OCI-M2 (cell line): ENCODE measurements at regions not wholly inside any gene's neighbourhood (a gene's known extent, or its start where the extent isn't known, plus 50 kb on each side); places are given as distances from the start of the nearest gene placed in this dataset.
"Not testable (repeated sequence)": the region's sequence is repeated elsewhere in the genome, so short reads cannot be mapped to it uniquely, and the experiment has no call there.

Experiments
- DNase-seq: peaks from one replicate; lab custom pipeline; 2025; ENCODE audit not compliant: unreplicated experiment; lab: John Stamatoyannopoulos, UW

DNA sequence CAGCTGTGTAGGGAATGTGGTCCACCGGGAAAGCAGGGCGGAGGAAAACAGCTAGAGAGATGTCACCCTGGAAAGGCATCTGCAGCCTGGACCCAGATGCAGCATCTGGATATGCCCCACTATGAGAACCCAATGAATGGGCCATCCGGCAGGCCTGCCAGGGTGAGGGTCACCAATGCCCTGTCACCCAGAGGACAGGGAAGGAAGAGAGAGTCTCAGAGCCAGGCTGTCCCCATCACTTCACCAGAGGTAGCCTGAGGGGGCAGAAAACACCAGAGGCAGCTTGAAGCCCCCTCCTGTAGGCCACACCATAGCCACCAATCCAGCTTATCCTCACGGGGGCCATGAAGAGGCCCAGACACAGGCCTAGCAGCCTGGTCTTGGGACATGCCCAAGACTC lies 118.8 kb downstream of the TUBA3C start:
- no peak for DNase-seq

- DNase-seq, result no peak
These were observed 119.5 kb downstream of the TUBA3C start for GRCh38 chr13:19062019-19062646.

GRCh38 chr13:19061278-19061677 lies 120.3 kb downstream of the TUBA3C start:
- no peak for DNase-seq

GRCh38 chr13:19060311-19061002 lies 121.2 kb downstream of the TUBA3C start:
- no peak for DNase-seq

GRCh38 chr13:19059016-19059780 lies 122.4 kb downstream of the TUBA3C start:
- DNase-seq, result no peak

DNA sequence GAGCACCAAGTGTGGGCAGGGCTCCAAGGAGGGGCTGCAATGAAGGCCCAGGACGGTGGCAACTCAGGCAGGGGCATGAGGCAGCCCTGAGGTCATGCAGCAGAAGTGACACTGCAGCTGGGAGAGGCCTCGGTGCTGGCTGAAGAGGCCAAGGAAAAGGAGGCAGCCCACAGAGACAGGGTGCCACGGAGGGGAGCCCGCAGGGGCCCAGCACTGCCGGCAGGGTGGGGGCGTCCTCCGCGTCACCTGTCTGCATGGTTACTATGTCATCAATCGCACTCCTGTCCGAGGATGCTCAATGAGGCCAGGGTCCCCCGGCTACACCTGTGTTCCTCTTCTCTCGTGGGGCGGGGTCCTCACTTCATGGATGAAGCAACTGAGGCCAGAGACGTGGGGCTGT lies 123.1 kb downstream of the TUBA3C start:
- DNase-seq, result no peak

DNA sequence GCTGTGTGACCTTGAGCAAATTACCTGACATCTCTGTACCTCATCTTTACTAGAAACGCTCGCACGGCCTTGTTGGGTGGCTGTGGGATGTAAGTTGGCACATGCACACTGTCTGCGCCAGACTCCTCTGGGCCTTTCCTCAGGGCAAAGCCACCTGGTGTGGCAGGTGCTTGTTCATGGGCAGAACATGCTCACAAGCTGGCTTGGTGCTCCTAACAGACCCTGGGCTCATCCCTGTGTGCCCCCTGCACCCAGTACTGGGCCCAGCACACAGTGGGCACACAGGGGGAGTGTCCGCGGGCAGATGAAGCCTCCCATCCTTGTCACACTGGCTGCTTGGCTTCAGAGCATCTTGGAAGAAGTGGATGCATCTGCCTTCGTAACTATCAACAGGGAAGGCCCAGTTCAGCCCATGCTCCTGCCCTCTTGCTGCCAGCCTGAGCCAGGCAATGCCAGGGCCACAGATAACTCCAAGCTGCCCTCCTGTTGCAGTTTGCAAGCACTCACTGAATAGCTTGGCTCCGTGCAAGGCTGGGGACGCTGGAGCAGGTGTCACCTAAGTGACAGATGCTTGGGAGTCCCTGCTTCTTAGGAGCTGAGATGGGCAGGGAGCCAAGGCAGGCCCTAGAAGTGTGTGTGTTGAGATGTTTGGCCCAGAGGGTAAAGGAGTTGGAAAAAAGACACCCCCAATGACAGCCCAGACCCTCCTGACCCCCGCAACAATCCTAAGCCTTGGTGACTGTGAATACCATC lies 123.9 kb downstream of the TUBA3C start:
- DNase-seq, result no peak

DNA sequence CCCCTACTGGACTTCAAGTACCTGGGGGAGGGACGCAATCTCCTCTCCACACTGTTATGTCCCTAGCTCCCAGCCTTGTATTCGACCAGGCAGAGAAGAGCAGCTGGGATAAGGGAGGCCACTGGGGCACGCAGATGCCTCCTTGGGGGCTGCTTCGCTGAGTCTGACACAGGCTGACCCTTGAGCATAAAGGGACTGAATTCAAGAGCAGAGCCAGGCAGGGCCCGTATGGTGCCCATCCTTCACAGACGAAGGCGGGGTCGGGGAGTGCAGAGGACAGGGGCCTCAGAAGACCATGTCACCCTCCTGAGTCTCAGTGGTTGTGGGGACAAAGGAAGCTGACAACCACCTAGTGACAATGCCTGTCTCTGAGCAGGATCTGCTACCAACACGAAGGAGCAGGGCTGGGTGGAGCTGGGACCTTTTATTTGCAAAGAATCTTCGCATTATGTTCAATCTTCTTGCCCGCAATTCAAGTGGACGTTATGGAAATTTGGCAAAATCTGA lies 124.6 kb downstream of the TUBA3C start:
- no peak for DNase-seq

- no peak for DNase-seq
These were observed 125.2 kb downstream of the TUBA3C start for GRCh38 chr13:19056355-19056880.

- DNase-seq, result no peak
These were observed 126.0 kb downstream of the TUBA3C start for GRCh38 chr13:19055611-19056010.

GRCh38 chr13:19053561-19053960 lies 128.1 kb downstream of the TUBA3C start:
- no peak for DNase-seq

DNA sequence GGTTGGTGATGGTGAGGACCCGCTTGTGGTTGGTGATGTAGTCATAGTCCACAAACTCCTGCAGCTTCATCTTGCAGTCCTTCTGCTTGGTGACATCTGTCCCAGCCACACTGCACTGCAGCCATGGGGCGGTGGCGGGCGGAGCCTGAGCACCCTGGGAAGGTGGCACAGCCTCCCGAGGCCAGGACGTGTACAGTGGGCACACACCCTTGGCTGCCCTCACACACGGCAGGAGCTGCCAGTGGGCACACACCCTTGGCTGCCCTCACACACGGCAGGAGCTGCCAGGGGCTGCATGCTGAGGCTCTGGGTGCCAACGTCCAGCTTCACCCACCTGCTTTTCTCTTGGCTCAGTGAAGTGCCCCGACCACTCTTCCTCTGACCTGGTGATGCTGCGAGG lies 128.7 kb downstream of the TUBA3C start:
- DNase-seq, result no peak

- no peak for DNase-seq
These were observed 129.4 kb downstream of the TUBA3C start for GRCh38 chr13:19052180-19052579.

DNA sequence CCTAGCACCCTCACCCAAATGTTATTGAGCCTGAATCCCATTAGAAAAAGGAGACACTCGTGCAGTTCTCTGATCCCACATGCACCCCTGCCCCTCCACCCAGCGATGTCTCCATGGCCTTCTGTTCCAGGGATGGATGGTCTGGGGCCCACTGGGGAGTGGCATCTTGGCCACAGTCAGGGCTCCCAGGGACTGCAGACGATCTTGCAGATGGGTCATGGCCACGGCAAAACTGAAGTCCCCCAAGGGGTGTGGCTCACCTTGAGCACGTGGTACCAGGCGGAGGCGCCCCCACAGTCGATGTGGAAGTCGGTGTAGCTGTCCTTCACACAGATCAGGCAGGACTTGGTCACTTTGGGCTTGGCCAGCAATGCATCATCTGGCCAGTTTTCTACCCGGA lies 130.7 kb downstream of the TUBA3C start:
- no peak for DNase-seq

DNA sequence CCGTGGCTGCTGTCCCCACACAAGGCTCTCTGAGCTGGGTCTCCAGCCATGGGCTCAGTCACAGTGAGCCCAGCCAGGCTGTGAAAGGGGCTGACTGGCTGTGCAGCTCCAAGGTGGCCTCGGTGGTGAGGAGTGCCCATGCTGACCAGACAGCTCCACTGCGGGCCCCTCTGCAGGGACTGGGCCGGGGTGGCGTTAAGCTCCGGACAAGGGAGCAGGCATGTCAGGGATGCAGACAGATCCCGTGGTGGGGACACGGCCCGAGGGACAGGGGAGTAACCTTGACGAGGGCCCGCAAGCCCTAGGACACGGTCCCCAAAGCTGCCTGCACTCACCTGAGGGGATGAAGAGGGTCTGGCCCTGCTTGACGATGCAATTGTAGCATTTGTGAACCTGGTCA lies 132.0 kb downstream of the TUBA3C start:
- not testable (repeated sequence) for DNase-seq

GRCh38 chr13:19048381-19048780 lies 133.2 kb downstream of the TUBA3C start:
- DNase-seq, result no peak

DNA sequence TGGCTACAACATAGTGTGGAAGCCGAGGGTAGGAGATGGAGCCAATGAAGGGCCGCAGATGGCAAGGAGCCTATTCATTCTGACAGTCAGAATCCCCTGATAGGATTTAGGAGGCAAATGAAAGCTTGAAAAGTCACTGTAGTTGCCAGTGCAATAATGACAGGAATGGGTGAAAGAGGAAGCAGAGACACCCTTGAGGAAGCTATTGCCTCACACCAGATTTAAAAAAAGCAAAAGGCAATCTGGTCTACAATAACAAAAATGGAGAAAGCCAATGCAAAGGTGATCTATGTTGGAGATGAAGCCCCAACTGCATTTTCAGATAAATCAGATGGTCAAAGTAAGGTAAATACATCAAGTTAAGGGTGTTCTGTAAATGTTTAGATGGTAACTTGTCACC lies 158.5 kb downstream of the TUBA3C start:
- no peak for DNase-seq

DNA sequence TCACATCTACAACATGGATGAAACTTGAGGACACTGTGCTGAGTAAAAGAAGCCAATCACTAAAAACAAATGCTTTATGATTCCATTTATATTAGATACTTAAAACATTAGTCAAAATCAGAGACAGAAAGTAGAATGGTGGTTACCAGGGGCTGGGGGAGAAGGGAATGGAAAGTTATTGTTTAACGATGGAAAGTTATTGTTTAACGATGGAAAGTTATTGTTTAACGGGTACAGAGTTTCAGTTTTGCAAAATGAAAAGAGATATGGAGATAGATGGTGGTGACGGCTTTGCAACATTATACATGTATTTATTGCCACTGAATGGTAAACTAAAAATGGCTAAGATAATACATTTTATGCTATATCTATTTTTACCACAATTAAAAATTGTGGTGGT lies 160.6 kb downstream of the TUBA3C start:
- no peak for DNase-seq

GRCh38 chr13:18998389-18998788 lies 183.2 kb downstream of the TUBA3C start:
- no peak for DNase-seq

DNA sequence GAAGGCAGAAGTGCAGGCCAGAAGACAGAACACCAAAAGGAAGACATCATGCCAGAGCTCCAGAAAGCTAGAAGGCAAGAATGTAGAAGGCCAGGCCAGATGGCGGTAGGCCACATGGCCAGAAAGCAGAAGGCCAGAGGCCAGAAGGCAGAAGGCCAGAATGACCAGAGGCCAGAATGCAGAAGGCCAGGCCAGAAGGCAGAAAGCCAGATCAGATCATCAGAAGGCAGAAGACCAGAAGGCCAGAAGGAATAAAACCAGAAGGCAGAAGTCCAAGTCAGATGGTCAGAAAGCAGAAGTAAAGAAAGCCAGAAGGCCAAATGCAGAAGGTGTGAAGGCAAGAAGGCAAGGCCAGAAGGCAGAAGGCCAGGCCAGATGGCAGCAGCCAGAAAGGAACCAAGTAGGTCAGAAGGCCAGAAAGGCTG lies 185.0 kb downstream of the TUBA3C start:
- no peak for DNase-seq

- no peak for DNase-seq
These were observed 185.4 kb downstream of the TUBA3C start for GRCh38 chr13:18996221-18996620.
